ENCODE measurements at regions not wholly inside any gene's neighbourhood (a gene's known extent, or its start where the extent isn't known, plus 50 kb on each side); places are given as distances from the start of the nearest gene placed in this dataset.

DNA sequence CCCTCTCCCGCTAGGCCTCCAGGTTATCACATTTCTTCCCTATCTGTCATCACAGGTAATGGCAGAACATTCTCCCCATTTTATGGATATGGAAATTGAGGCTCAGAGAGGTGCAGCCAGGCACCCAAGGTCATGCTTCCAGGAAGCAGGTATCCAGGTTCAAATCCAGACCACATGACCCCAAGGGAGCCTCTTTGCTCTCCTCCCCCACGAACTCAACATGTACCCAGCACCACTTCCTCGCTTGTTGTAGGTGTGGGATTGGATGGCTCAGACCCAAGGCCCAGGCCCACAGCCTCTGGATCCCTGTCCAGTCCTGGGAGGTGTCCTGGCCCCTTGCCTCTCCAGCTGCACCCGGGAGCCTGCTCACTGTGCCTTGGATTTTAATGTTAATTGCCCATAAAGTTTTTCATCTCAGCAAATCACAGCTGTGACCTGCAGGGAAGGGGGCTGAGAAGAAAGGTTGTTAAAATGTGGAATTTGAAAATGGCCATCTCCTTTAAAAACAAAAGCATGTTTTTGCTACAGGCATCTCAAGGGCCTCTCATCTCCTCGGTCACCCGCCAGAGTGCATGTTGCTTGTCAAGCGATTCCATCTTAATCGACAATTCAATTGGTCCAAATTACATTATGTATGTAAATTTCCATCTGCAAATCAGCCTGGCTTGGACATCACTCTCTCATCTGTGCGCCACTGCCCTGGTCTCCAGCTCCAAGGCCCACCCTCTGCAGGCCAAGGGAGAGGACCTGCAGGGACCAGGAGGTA lies 205.4 kb upstream of the ZMIZ1 start:
- ChIA-PET POLR2A (no interaction called here), CTCF (no interaction called here), RAD21 (ENCODE audit: low non-redundant PET in 1 of 2, low total read pairs in 2 of 2, uncharacterized antibody in 2 of 2, unreplicated experiment in 2 of 2) (no interaction called here)
- H3K4me3 ChIP-seq (replicated peaks in 1 of 2; ENCODE audit: low read depth in 1 of 2, low read length in 2 of 2) = no peak overlapping the region
- H3K9ac ChIP-seq (ENCODE audit: low read length) = no peak overlapping the region
- TF ChIP-seq YY1 (IDR thresholded peaks at IDR 0.05; ENCODE audit: extremely low read depth, insufficient replicate concordance, low read depth, low read length) (no peak), SIN3A (IDR thresholded peaks at IDR 0.05; ENCODE audit: low read depth) (no peak), EZH2 (IDR thresholded peaks at IDR 0.05) (no peak), CTCF (IDR thresholded peaks at IDR 0.05 in 2 of 3, conservative IDR thresholded peaks at IDR 0.05 in 1 of 3; ENCODE audit: borderline replicate concordance in 1 of 3, insufficient read depth in 1 of 3, low read depth in 2 of 3, low read length in 2 of 3) (no peak), ELF1 (IDR thresholded peaks at IDR 0.05; ENCODE audit: borderline replicate concordance, low read depth) (no peak), REST (IDR thresholded peaks at IDR 0.05; ENCODE audit: low read depth) (no peak), MAX (IDR thresholded peaks at IDR 0.05) (no peak), POLR2A (IDR thresholded peaks at IDR 0.05; ENCODE audit: borderline replicate concordance, extremely low read depth, insufficient read depth, insufficient read length) (no peak), SRF (IDR thresholded peaks at IDR 0.05; ENCODE audit: low read depth) (no peak)
- TF ChIP-seq, protein P1, sequence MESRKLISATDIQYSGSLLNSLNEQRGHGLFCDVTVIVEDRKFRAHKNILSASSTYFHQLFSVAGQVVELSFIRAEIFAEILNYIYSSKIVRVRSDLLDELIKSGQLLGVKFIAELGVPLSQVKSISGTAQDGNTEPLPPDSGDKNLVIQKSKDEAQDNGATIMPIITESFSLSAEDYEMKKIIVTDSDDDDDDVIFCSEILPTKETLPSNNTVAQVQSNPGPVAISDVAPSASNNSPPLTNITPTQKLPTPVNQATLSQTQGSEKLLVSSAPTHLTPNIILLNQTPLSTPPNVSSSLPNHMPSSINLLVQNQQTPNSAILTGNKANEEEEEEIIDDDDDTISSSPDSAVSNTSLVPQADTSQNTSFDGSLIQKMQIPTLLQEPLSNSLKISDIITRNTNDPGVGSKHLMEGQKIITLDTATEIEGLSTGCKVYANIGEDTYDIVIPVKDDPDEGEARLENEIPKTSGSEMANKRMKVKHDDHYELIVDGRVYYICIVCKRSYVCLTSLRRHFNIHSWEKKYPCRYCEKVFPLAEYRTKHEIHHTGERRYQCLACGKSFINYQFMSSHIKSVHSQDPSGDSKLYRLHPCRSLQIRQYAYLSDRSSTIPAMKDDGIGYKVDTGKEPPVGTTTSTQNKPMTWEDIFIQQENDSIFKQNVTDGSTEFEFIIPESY (IDR thresholded peaks at IDR 0.05; ENCODE audit: extremely low read depth, insufficient replicate concordance, low read length) = no peak
- intact Hi-C loops (cut with micrococcal nuclease) = no loop called here
- no peak for ATAC-seq
- no peak for DNase-seq (ENCODE audit: low read depth, low spot score)
- H3K4me1 ChIP-seq (ENCODE audit: control insufficient read depth in 1 of 2, insufficient read depth in 2 of 2, low read length in 2 of 2) = peaks cover 0 to 11% of the 10 kb centered on the region in 2 experiments; a peak in 2 of 4 replicates
- no peak overlapping the region for H3K4me2 ChIP-seq (ENCODE audit: low read length)
- no peaks in the 10 kb centered on the region for H4K20me1 ChIP-seq (ENCODE audit: insufficient read depth)
- no peak overlapping the region for H3K27ac ChIP-seq (ENCODE audit: low read depth, low read length)
- no peaks in the 10 kb centered on the region for H3K36me3 ChIP-seq (ENCODE audit: control insufficient read depth in 1 of 2, insufficient read depth in 2 of 2, low read length in 2 of 2)
- no peaks in the 10 kb centered on the region for H3K9me2 ChIP-seq (ENCODE audit: insufficient read depth)
- peaks cover 5% of the 10 kb centered on the region; the same call in 1 of the 2 replicates for H3K27me3 ChIP-seq (ENCODE audit: insufficient read depth, low read length)
- no TSS peak for BruUV-seq (replicated peaks)
- H3K9me3 ChIP-seq (ENCODE audit: control insufficient read depth in 1 of 2, insufficient read depth in 1 of 2, low read depth in 1 of 2, low read length in 2 of 2) = no peaks in the 10 kb centered on the region
- H3K79me2 ChIP-seq (ENCODE audit: insufficient read depth, low read length) = no peaks in the 10 kb centered on the region
- no peak overlapping the region for H2AFZ ChIP-seq (ENCODE audit: low read depth, low read length, poor library complexity, severe bottlenecking)

Data from HCT116 (cell line).